K562 (cell line): ENCODE measurements at regions not wholly inside any gene's neighbourhood (a gene's known extent, or its start where the extent isn't known, plus 50 kb on each side); places are given as distances from the start of the nearest gene placed in this dataset.

ENCODE experiments used
- ATAC-seq: fragments of 200-7000 bp; cut with Tn5 transposase; 3 replicates; pipeline ENCODE4 v1.9.1; 2020; ENCODE audit warnings: moderate library complexity
- BruUV-seq: library from RNA; stranded (reverse); fragments of 400-500 nt; replicated peaks from 2 replicates; lab custom pipeline; 2021; lab: Mats Ljungman, UMichigan
- CTCF ChIA-PET: fragments of 300-600 bp; formaldehyde crosslinking; extraction: SDS; loops from one replicate; lab custom pipeline; 2021; ENCODE audit warnings: low intra/inter-chr PET ratio; lab: Yijun Ruan, JAX
- POLR2A ChIA-PET: fragments of 300-600, 350-650 bp; sonication (Branson Sonifier 250); formaldehyde crosslinking; extraction: SDS; loops from one replicate; lab custom pipeline; 2021; ENCODE audit warnings: antibody characterized with exemption, inconsistent platforms; lab: Yijun Ruan, JAX
- DNase-seq, 4 experiments: peaks; one replicate each; pipeline versions ENCODE4 v3.0.0 to v3.0.0-alpha.2; 2011 to 2018; ENCODE audit warnings: low spot score in 3 of 4, mixed read lengths in 3 of 4; ENCODE audit errors: extremely low read depth in 1 of 4
- FAIRE-seq: peaks from 2 replicates; lab custom pipeline; 2011; peaks lifted over from hg19 to GRCh38; lab: Jason Lieb, UNC
- H2AFZ ChIP-seq: 2 replicates; pipeline ENCODE4 v1.6.0; 2011; ENCODE audit warnings: low read depth, low read length, control low read depth, inconsistent platforms
- H3K27ac ChIP-seq: fragments of 200-600 bp; 3 replicates; pipeline ENCODE4 v1.8.0; 2011; ENCODE audit warnings: low read depth, mild to moderate bottlenecking, control low read depth, inconsistent platforms, low read length, moderate library complexity, mixed read lengths; ENCODE audit errors: extremely low read depth
- H3K27me3 ChIP-seq, 2 experiments: fragments of 300-600 bp in 1 of 2; 2 replicates in 1 of 2; 3 replicates in 1 of 2; pipeline versions ENCODE4 v1.6.0 to v1.8.0; 2011; ENCODE audit warnings: inconsistent platforms in 2 of 2, low read length in 2 of 2, mild to moderate bottlenecking in 1 of 2, mixed read lengths in 1 of 2, moderate library complexity in 1 of 2; ENCODE audit not compliant: control insufficient read depth in 2 of 2, insufficient read depth in 2 of 2
- H3K36me3 ChIP-seq: fragments of 300-600 bp; 3 replicates; pipeline ENCODE4 v1.8.0; 2011; ENCODE audit warnings: mild to moderate bottlenecking, low read length, inconsistent platforms; ENCODE audit not compliant: control insufficient read depth, insufficient read depth
- H3K4me1 ChIP-seq, 2 experiments: fragments of 200-600 bp in 1 of 2; replicated peaks in 1 of 2; 2 replicates in 1 of 2; 3 replicates in 1 of 2; pipeline versions ENCODE4 v1.5.1 to v1.8.0; 2011; ENCODE audit warnings: inconsistent platforms in 2 of 2, low read length in 2 of 2, mild to moderate bottlenecking in 1 of 2, mixed read lengths in 1 of 2, moderate library complexity in 1 of 2; ENCODE audit not compliant: control insufficient read depth in 2 of 2, insufficient read depth in 2 of 2
- H3K4me2 ChIP-seq: 2 replicates; pipeline ENCODE4 v1.6.1; 2011; ENCODE audit warnings: low read length, control low read depth, inconsistent platforms, mixed read lengths; ENCODE audit not compliant: insufficient read depth
- H3K4me3 ChIP-seq: fragments of 200-600 bp; sonication (generic), shearing (Covaris generic); 2 replicates; pipeline ENCODE4 v1.5.1; 2016; ENCODE audit warnings: control low read depth, inconsistent platforms
- H3K79me2 ChIP-seq: fragments of 200-600 bp; 3 replicates; pipeline ENCODE4 v1.8.0; 2011; ENCODE audit warnings: low read length, inconsistent platforms; ENCODE audit not compliant: control insufficient read depth, insufficient read depth
- H3K9ac ChIP-seq, 2 experiments: 2 replicates each; pipeline versions ENCODE4 v1.6.0 to v1.6.1; 2011; ENCODE audit warnings: low read depth in 2 of 2, low read length in 2 of 2, control low read depth in 1 of 2, inconsistent platforms in 1 of 2, mild to moderate bottlenecking in 1 of 2, mixed read lengths in 1 of 2; ENCODE audit not compliant: insufficient read depth in 1 of 2
- H3K9me1 ChIP-seq: one replicate; pipeline ENCODE4 v1.6.0; 2011; ENCODE audit warnings: inconsistent platforms, mild to moderate bottlenecking, low read length, moderate library complexity; ENCODE audit not compliant: control insufficient read depth, insufficient read depth
- H3K9me3 ChIP-seq: replicated peaks from 2 replicates; pipeline ENCODE4 v1.5.1; 2011; ENCODE audit warnings: low read depth, low read length, inconsistent platforms; ENCODE audit not compliant: control insufficient read depth, insufficient read depth
- H4K20me1 ChIP-seq: replicated peaks from 2 replicates; pipeline ENCODE4 v1.6.1; 2011; ENCODE audit warnings: low read length, inconsistent platforms, mixed read lengths; ENCODE audit not compliant: control insufficient read depth, insufficient read depth
- ELF4 ChIP-seq: fragments of 450-650 bp; formaldehyde crosslinking; IDR thresholded peaks from 2 replicates; pipeline ENCODE4 v1.4.0; 2022; ENCODE audit warnings: missing genetic modification characterization
- MED1 ChIP-seq: sonication (generic); formaldehyde crosslinking; IDR thresholded peaks from 2 replicates; pipeline ENCODE4 v1.8.1; 2023; ENCODE audit warnings: missing genetic modification reagents, borderline replicate concordance
- MEF2D ChIP-seq: conservative IDR thresholded peaks from 2 replicates; pipeline ENCODE4 v1.6.1; 2016; ENCODE audit warnings: low read depth, missing genetic modification characterization, missing compliant biosample characterization
- NFIC ChIP-seq: fragments of 450-650 bp; IDR thresholded peaks from 2 replicates; pipeline ENCODE4 v1.6.1; 2017; ENCODE audit warnings: mild to moderate bottlenecking, inconsistent platforms
- SP1 ChIP-seq: sonication (generic); formaldehyde crosslinking; IDR thresholded peaks from 2 replicates; pipeline ENCODE4 v1.8.1; 2022; ENCODE audit warnings: mild to moderate bottlenecking, missing genetic modification reagents
- ZNF224 ChIP-seq: sonication (generic); formaldehyde crosslinking; IDR thresholded peaks from 2 replicates; pipeline ENCODE4 v1.8.0; 2022; ENCODE audit warnings: mild to moderate bottlenecking, missing genetic modification reagents
- ZNF311 ChIP-seq: fragments of 250-450 bp; sonication (Bioruptor Pico); IDR thresholded peaks from 2 replicates; pipeline ENCODE4 v1.4.0; 2020; ENCODE audit warnings: mild to moderate bottlenecking, moderate library complexity
- WGBS: fragments of 100-300 bp; shearing (Covaris generic); methylation state at CpG from one replicate; pipeline ENCODE4 v1.1.6; 2016; ENCODE audit warnings: low coverage, mixed read lengths; ENCODE audit not compliant: insufficient coverage; ENCODE audit errors: missing lambda C conversion rate; 5-methylcytosine and 5-hydroxymethylcytosine counted together
- in situ Hi-C: fragments of 300-500 bp; cut with MboI; formaldehyde crosslinking; loops from 4 replicates; pipeline ENCODE4 v1.15.0; 2018; ENCODE audit warnings: inconsistent platforms, mixed read lengths
- intact Hi-C: fragments of 100-400 bp; cut with micrococcal nuclease; formaldehyde crosslinking; loops from 2 replicates; pipeline ENCODE4 v1.14.2; 2022
- TF ChIP-seq, protein P1 (sequence below), 2 experiments: fragments of 150-350 bp in 1 of 2; IDR thresholded peaks; 2 replicates each; pipeline ENCODE4 v1.6.1; 2012 to 2016; ENCODE audit warnings: low read depth in 2 of 2, low read length in 2 of 2, mild to moderate bottlenecking in 1 of 2, moderate library complexity in 1 of 2
- TF ChIP-seq, protein P2 (sequence below), 2 experiments: fragments of 450-650 bp; IDR thresholded peaks; 2 replicates each; pipeline ENCODE4 v1.6.1; 2016
- TF ChIP-seq, protein P3 (sequence below): IDR thresholded peaks from 2 replicates; pipeline ENCODE4 v1.6.1; 2016; ENCODE audit warnings: missing genetic modification characterization, missing compliant biosample characterization
- TF ChIP-seq, protein P4 (sequence below): fragments of 200-800 bp; sonication (Bioruptor generic); IDR thresholded peaks from 2 replicates; pipeline ENCODE4 v1.6.1; 2016; ENCODE audit warnings: missing genetic modification characterization, missing compliant biosample characterization

DNA sequence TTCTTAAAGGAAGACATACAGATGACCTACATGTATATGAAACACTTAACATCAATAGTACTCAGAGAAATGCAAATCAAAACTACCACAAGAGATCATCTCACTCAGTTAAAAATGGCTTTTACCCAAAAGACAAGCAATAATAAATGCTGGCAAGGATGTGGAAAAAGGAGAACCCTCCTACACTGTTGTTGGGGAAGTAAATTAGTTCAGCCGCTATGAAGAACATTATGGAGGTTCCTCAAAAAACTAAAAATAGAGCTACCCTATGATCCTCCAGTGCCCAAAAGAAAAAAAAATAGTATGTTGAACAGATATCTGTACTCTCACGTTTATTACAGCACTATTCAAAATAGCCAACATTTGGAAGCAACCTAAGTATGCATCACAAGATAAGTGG is 1579.4 kb upstream of the TMEFF2 start:
- H3K36me3 ChIP-seq: no peaks in the 10 kb centered on the region
- H4K20me1 ChIP-seq: no peaks in the 10 kb centered on the region
- FAIRE-seq: no peak
- in situ Hi-C loops: no loop called here
- TF ChIP-seq SP1 (CRISPR knock-in tag): no peak
- TF ChIP-seq ELF4 (CRISPR knock-in tag): no peak
- TF ChIP-seq NFIC: no peak
- TF ChIP-seq, protein P1, sequence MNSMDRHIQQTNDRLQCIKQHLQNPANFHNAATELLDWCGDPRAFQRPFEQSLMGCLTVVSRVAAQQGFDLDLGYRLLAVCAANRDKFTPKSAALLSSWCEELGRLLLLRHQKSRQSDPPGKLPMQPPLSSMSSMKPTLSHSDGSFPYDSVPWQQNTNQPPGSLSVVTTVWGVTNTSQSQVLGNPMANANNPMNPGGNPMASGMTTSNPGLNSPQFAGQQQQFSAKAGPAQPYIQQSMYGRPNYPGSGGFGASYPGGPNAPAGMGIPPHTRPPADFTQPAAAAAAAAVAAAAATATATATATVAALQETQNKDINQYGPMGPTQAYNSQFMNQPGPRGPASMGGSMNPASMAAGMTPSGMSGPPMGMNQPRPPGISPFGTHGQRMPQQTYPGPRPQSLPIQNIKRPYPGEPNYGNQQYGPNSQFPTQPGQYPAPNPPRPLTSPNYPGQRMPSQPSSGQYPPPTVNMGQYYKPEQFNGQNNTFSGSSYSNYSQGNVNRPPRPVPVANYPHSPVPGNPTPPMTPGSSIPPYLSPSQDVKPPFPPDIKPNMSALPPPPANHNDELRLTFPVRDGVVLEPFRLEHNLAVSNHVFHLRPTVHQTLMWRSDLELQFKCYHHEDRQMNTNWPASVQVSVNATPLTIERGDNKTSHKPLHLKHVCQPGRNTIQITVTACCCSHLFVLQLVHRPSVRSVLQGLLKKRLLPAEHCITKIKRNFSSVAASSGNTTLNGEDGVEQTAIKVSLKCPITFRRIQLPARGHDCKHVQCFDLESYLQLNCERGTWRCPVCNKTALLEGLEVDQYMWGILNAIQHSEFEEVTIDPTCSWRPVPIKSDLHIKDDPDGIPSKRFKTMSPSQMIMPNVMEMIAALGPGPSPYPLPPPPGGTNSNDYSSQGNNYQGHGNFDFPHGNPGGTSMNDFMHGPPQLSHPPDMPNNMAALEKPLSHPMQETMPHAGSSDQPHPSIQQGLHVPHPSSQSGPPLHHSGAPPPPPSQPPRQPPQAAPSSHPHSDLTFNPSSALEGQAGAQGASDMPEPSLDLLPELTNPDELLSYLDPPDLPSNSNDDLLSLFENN (IDR thresholded peaks at IDR 0.05; ENCODE audit: low read depth in 2 of 2, low read length in 2 of 2): no peak
- TF ChIP-seq, protein P2, sequence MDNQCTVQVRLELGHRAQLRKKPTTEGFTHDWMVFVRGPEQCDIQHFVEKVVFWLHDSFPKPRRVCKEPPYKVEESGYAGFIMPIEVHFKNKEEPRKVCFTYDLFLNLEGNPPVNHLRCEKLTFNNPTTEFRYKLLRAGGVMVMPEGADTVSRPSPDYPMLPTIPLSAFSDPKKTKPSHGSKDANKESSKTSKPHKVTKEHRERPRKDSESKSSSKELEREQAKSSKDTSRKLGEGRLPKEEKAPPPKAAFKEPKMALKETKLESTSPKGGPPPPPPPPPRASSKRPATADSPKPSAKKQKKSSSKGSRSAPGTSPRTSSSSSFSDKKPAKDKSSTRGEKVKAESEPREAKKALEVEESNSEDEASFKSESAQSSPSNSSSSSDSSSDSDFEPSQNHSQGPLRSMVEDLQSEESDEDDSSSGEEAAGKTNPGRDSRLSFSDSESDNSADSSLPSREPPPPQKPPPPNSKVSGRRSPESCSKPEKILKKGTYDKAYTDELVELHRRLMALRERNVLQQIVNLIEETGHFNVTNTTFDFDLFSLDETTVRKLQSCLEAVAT (IDR thresholded peaks at IDR 0.05): no peak
- TF ChIP-seq, protein P3, sequence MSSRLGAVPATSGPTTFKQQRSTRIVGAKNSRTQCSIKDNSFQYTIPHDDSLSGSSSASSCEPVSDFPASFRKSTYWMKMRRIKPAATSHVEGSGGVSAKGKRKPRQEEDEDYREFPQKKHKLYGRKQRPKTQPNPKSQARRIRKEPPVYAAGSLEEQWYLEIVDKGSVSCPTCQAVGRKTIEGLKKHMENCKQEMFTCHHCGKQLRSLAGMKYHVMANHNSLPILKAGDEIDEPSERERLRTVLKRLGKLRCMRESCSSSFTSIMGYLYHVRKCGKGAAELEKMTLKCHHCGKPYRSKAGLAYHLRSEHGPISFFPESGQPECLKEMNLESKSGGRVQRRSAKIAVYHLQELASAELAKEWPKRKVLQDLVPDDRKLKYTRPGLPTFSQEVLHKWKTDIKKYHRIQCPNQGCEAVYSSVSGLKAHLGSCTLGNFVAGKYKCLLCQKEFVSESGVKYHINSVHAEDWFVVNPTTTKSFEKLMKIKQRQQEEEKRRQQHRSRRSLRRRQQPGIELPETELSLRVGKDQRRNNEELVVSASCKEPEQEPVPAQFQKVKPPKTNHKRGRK (tag): no peak
- no peak for TF ChIP-seq MED1 (CRISPR knock-in tag)
- no peak for TF ChIP-seq ZNF311
- no peak for TF ChIP-seq MEF2D
- TF ChIP-seq ZNF224: no peak
- TF ChIP-seq, protein P4, sequence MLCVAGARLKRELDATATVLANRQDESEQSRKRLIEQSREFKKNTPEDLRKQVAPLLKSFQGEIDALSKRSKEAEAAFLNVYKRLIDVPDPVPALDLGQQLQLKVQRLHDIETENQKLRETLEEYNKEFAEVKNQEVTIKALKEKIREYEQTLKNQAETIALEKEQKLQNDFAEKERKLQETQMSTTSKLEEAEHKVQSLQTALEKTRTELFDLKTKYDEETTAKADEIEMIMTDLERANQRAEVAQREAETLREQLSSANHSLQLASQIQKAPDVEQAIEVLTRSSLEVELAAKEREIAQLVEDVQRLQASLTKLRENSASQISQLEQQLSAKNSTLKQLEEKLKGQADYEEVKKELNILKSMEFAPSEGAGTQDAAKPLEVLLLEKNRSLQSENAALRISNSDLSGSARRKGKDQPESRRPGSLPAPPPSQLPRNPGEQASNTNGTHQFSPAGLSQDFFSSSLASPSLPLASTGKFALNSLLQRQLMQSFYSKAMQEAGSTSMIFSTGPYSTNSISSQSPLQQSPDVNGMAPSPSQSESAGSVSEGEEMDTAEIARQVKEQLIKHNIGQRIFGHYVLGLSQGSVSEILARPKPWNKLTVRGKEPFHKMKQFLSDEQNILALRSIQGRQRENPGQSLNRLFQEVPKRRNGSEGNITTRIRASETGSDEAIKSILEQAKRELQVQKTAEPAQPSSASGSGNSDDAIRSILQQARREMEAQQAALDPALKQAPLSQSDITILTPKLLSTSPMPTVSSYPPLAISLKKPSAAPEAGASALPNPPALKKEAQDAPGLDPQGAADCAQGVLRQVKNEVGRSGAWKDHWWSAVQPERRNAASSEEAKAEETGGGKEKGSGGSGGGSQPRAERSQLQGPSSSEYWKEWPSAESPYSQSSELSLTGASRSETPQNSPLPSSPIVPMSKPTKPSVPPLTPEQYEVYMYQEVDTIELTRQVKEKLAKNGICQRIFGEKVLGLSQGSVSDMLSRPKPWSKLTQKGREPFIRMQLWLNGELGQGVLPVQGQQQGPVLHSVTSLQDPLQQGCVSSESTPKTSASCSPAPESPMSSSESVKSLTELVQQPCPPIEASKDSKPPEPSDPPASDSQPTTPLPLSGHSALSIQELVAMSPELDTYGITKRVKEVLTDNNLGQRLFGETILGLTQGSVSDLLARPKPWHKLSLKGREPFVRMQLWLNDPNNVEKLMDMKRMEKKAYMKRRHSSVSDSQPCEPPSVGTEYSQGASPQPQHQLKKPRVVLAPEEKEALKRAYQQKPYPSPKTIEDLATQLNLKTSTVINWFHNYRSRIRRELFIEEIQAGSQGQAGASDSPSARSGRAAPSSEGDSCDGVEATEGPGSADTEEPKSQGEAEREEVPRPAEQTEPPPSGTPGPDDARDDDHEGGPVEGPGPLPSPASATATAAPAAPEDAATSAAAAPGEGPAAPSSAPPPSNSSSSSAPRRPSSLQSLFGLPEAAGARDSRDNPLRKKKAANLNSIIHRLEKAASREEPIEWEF (CRISPR knock-in tag): no peak
- TF ChIP-seq, all 486 proteins: peak for 0
- Histone ChIP-seq H3K27ac (no peak overlapping the region), H3K4me3 (no peak overlapping the region), H3K9me1 (no peaks in the 10 kb centered on the region), H3K9me3 (no peaks in the 10 kb centered on the region), H3K27me3 (no peaks in the 10 kb centered on the region), H3K4me2 (no peak overlapping the region), H3K4me1 (no peaks in the 10 kb centered on the region), H2AFZ (no peak overlapping the region), H3K79me2 (no peaks in the 10 kb centered on the region), H3K9ac (no peak overlapping the region)
- ATAC-seq (no peak), DNase-seq (no peak)
- ChIA-PET CTCF (no interaction called here), POLR2A (no interaction called here)
- 0% methylated on average over 2 of the region's 2 CpGs for WGBS
- BruUV-seq: no TSS peak
- intact Hi-C loops: no loop called here
